ENCODE measurements at regions not wholly inside any gene's neighbourhood (a gene's known extent, or its start where the extent isn't known, plus 50 kb on each side); places are given as distances from the start of the nearest gene placed in this dataset.

DNA sequence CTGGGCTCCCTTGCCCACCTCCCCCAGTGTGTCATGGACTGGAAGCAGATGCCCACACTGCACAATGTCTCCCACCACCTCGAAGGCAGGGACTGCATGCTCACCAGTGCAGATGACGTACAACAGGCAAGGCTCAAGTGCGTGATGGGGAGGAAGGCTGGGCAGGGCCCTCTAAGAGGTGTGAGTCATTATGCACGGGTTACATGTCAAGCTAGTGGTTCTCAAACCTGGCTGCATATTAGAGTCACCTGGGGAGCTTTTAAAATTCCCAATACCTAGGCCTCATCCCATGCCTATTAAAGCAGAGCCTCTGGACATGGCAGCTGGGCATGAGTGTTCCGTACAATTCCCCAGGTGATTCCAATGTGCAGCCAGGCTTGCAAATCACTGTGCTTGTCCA is 137.9 kb upstream of the NGF start:
- intact Hi-C loops (cut with DNase I), result no loop called here

DNA sequence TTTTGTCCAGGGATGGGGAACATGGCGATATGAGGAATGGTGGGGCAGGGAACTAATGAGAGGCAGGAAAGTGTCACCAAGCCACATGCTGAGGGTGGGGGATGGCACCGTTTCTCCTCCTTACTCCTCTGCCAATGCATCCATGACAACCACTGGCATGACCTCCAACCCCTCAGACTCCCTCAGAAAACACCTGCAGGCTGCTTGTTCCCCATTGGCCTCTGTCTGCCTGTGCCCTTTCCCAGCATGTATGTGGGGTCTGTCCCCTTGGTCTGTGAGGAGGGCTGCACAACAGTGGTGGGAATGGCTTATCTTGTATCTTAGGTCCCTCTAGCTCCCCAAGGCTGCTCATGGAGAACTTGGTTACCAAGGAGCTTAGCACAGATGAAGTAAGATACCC is 137.2 kb upstream of the NGF start:
- peaks cover 7% of the 10 kb centered on the region for H3K27me3 ChIP-seq (ENCODE audit: low read depth)
- H3K4me1 ChIP-seq, result peaks cover under 1% of the 10 kb centered on the region
- TF ChIP-seq, protein P1, sequence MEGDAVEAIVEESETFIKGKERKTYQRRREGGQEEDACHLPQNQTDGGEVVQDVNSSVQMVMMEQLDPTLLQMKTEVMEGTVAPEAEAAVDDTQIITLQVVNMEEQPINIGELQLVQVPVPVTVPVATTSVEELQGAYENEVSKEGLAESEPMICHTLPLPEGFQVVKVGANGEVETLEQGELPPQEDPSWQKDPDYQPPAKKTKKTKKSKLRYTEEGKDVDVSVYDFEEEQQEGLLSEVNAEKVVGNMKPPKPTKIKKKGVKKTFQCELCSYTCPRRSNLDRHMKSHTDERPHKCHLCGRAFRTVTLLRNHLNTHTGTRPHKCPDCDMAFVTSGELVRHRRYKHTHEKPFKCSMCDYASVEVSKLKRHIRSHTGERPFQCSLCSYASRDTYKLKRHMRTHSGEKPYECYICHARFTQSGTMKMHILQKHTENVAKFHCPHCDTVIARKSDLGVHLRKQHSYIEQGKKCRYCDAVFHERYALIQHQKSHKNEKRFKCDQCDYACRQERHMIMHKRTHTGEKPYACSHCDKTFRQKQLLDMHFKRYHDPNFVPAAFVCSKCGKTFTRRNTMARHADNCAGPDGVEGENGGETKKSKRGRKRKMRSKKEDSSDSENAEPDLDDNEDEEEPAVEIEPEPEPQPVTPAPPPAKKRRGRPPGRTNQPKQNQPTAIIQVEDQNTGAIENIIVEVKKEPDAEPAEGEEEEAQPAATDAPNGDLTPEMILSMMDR (IDR thresholded peaks at IDR 0.05), result no peak
- no peak overlapping the region for H3K4me3 ChIP-seq
- H3K27ac ChIP-seq, result no peak overlapping the region
- H3K36me3 ChIP-seq, result no peaks in the 10 kb centered on the region
- ATAC-seq (no peak), DNase-seq (no peak)
- intact Hi-C loops (cut with DNase I), result no loop called here
- H3K9me3 ChIP-seq, result no peaks in the 10 kb centered on the region

More for the DNA sequence above, 137.9 kb upstream of the NGF start:
- TF ChIP-seq, protein P1 (IDR thresholded peaks at IDR 0.05), result no peak
- Histone ChIP-seq H3K27ac (no peak overlapping the region), H3K9me3 (no peaks in the 10 kb centered on the region), H3K4me3 (no peak overlapping the region), H3K36me3 (no peaks in the 10 kb centered on the region), H3K27me3 (ENCODE audit: low read depth) (peaks cover 7% of the 10 kb centered on the region), H3K4me1 (no peaks in the 10 kb centered on the region)
- DNase-seq (no peak), ATAC-seq (peak; percentile 19 to 38)

DNA sequence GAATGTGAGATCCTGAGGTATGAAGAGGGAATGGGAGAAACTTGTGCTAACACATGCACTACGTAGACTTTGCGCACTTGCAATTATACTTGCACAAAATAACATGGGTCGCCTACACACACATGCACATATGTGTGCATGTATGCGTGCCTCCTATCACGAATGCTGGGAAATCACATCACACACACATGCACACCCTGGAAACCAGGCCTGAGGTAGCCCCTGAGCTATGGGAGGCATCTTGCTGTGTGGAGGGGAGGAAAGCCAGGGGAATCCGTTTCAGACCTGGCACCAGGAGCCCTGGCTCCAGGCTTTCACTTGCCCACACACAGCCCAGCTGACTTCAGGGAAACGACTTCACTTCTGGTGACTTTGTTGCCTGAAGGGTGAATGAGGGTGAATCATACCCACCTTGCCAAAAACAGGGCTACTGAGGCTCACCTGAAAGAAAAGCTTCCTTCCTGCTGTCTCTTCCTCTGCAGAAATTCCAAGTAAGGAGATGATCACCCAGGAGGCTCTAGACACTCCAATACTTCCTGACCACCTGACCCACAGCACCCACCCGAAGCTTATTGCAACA is 136.0 kb upstream of the NGF start:
- ATAC-seq, result no peak
- Histone ChIP-seq H3K36me3 (no peaks in the 10 kb centered on the region), H3K27me3 (ENCODE audit: low read depth) (peaks cover under 1% of the 10 kb centered on the region), H3K27ac (no peak overlapping the region), H3K4me1 (peaks cover 4% of the 10 kb centered on the region), H3K9me3 (no peaks in the 10 kb centered on the region), H3K4me3 (no peak overlapping the region)
- intact Hi-C loops (cut with DNase I), result no loop called here
- TF ChIP-seq, protein P1 (IDR thresholded peaks at IDR 0.05), result no peak
- no peak for DNase-seq

DNA sequence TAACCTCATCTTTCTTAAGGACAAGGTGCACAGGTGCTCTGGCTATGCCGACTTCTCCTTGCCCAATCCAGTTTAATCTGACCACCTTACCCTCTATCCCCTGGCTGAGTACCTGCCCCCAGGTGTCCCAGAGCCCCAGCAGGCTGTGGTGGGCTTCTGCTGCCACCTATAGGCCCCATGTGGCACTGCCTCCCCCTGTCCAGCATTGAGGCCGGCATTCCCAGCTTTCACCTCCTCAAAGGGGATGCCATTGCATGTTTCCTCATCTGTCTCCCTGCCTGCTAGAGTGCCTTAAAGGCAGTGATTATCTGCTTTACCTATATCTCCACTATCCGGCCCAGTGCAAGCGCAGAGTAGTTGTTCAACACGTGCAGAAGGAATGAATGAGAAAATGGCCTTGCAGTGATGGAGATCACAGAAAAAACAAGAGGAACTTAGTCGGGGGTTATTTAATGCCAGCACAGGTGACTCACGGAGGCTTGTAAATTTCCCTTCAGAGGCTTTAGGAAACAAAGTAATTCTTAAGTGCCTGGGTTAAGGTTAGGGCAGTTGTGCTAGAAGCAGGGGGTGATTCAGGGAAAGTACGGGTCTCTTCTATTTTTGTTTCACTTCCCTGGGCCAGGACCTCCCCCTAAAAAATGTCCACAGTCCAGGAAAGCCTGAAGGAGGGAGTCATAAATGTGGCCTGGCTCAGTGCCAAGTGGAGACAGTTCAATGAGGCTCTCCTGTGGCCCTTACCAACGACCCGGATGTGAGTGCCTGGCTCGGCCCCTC is 131.8 kb upstream of the NGF start:
- ATAC-seq, result peak; percentile 74 to 82
- H3K27me3 ChIP-seq (ENCODE audit: low read depth), result no peaks in the 10 kb centered on the region
- no peak overlapping the region for H3K4me3 ChIP-seq
- peaks cover 4% of the 10 kb centered on the region for H3K4me1 ChIP-seq
- no peak overlapping the region for H3K27ac ChIP-seq
- TF ChIP-seq, protein P1 (IDR thresholded peaks at IDR 0.05), result peak; percentile 87
- no peaks in the 10 kb centered on the region for H3K9me3 ChIP-seq
- intact Hi-C loops (cut with DNase I), result no loop called here
- H3K36me3 ChIP-seq, result no peaks in the 10 kb centered on the region
- peak; percentile 51 for DNase-seq

DNA sequence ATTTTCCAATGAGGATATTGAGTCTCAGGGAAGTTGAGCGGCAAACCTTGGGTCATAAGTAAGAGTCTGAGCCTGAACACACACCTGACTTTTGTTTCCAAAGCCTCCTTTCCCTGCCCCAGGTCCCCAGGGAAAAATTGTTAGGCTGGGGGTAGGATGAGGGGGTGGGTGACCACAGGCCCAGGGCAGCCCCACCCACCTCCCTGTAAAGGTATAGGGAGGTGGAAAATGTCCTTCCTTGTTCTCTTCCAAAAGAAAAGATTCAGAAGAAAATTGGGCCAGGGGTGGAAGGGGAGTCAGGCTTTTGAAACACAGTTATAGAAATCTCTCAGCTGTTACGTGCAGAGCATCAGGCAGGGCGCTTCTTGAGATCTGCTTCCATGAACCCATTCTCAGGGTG is 129.7 kb upstream of the NGF start:
- no peak overlapping the region for H3K4me3 ChIP-seq
- DNase-seq (no peak), ATAC-seq (no peak)
- no peak overlapping the region for H3K27ac ChIP-seq
- intact Hi-C loops (cut with DNase I), result no loop called here
- TF ChIP-seq, protein P1 (IDR thresholded peaks at IDR 0.05), result no peak
- H3K36me3 ChIP-seq, result no peaks in the 10 kb centered on the region
- peaks cover 4% of the 10 kb centered on the region for H3K4me1 ChIP-seq
- H3K9me3 ChIP-seq, result no peaks in the 10 kb centered on the region
- no peaks in the 10 kb centered on the region for H3K27me3 ChIP-seq (ENCODE audit: low read depth)
